Endothelial cell of umbilical vein (primary cell): ENCODE measurements at regions not wholly inside any gene's neighbourhood (a gene's known extent, or its start where the extent isn't known, plus 50 kb on each side); places are given as distances from the start of the nearest gene placed in this dataset.

Experiments
- EZH2 ChIP-seq: IDR thresholded peaks from 2 replicates; pipeline ENCODE4 v1.6.1; 2012; ENCODE audit warnings: borderline replicate concordance, low read depth, mild to moderate bottlenecking, moderate library complexity, low read length, inconsistent platforms; ENCODE audit not compliant: severe bottlenecking
- POLR2A ChIP-seq: IDR thresholded peaks from 2 replicates; pipeline ENCODE4 v1.6.1; 2012; ENCODE audit warnings: low read depth, mild to moderate bottlenecking, control low read depth, low read length
- POLR2AphosphoS5 ChIP-seq: IDR thresholded peaks from 2 replicates; pipeline ENCODE4 v1.6.1; 2012; ENCODE audit warnings: low read depth, mild to moderate bottlenecking, control low read depth, low read length, moderate library complexity; ENCODE audit not compliant: insufficient read depth
- TF ChIP-seq, protein P1 (sequence below), 2 donors: IDR thresholded peaks; 1 replicate in 1 of 2; 2 replicates in 1 of 2; pipeline ENCODE4 v1.5.1; 2011; ENCODE audit warnings: low read length in 2 of 2, mild to moderate bottlenecking in 2 of 2, moderate library complexity in 2 of 2, control low read depth in 1 of 2, inconsistent platforms in 1 of 2, low read depth in 1 of 2; ENCODE audit not compliant: insufficient read depth in 1 of 2; ENCODE audit errors: extremely low read depth in 1 of 2

DNA sequence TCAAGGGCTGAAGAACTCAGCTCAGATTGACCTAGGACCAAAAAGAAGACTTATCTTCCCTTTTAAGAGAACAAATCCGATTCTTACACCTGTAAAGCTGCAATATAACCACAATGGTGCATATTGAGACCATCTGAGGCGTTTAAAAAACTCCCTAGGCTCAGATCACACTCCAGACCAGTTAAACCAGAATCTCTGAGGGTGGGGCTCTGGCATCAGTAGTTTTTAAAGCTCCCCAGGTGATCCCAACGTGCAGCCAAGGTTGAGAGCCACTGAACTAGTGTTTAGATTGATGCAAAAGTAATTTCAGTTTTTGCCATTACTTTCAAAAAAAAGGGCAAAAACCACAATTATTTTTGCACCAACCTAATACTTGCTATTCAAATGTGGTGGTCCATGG lies 73.9 kb upstream of the GPM6B start:
- TF ChIP-seq POLR2A (no peak), EZH2 (no peak), POLR2AphosphoS5 (no peak)
- TF ChIP-seq, protein P1, sequence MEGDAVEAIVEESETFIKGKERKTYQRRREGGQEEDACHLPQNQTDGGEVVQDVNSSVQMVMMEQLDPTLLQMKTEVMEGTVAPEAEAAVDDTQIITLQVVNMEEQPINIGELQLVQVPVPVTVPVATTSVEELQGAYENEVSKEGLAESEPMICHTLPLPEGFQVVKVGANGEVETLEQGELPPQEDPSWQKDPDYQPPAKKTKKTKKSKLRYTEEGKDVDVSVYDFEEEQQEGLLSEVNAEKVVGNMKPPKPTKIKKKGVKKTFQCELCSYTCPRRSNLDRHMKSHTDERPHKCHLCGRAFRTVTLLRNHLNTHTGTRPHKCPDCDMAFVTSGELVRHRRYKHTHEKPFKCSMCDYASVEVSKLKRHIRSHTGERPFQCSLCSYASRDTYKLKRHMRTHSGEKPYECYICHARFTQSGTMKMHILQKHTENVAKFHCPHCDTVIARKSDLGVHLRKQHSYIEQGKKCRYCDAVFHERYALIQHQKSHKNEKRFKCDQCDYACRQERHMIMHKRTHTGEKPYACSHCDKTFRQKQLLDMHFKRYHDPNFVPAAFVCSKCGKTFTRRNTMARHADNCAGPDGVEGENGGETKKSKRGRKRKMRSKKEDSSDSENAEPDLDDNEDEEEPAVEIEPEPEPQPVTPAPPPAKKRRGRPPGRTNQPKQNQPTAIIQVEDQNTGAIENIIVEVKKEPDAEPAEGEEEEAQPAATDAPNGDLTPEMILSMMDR (IDR thresholded peaks at IDR 0.05; ENCODE audit: extremely low read depth in 1 of 2, insufficient read depth in 1 of 2, low read depth in 1 of 2, low read length in 2 of 2): no peak
